HEK293 (cell line): ENCODE measurements at regions not wholly inside any gene's neighbourhood (a gene's known extent, or its start where the extent isn't known, plus 50 kb on each side); places are given as distances from the start of the nearest gene placed in this dataset.

ENCODE experiments used
- CTCF ChIA-PET: fragments of 350-600 bp; formaldehyde crosslinking; extraction: SDS; loops from one replicate; lab custom pipeline; 2021; ENCODE audit warnings: antibody characterized with exemption; lab: Yijun Ruan, JAX
- POLR2A ChIA-PET: fragments of 300-600 bp; formaldehyde crosslinking; extraction: SDS; loops from one replicate; lab custom pipeline; 2020; ENCODE audit warnings: antibody characterized with exemption, inconsistent platforms; lab: Yijun Ruan, JAX
- H3K27ac ChIP-seq: fragments of 200-500 bp; sonication (Bioruptor generic); 2 replicates; pipeline ENCODE4 v1.5.1; 2014; ENCODE audit warnings: low read depth, low read length, control low read depth, inconsistent platforms; ENCODE audit errors: extremely low read depth
- H3K36me3 ChIP-seq, 2 experiments: fragments of 200-500 bp in 1 of 2; sonication (Bioruptor generic) in 1 of 2; 1 replicate in 1 of 2; 2 replicates in 1 of 2; pipeline ENCODE4 v1.5.1; 2014 to 2017; ENCODE audit warnings: inconsistent platforms in 2 of 2, low read length in 2 of 2; ENCODE audit not compliant: control insufficient read depth in 2 of 2, insufficient read depth in 1 of 2
- H3K4me1 ChIP-seq: fragments of 200-500 bp; sonication (Bioruptor generic); 2 replicates; pipeline ENCODE4 v1.5.1; 2014; ENCODE audit warnings: mild to moderate bottlenecking, low read length, inconsistent platforms; ENCODE audit not compliant: control insufficient read depth, insufficient read depth
- H3K4me3 ChIP-seq: 2 replicates; pipeline ENCODE4 v1.5.1; 2011; ENCODE audit warnings: low read depth, mild to moderate bottlenecking, control low read depth, low read length, moderate library complexity
- H3K9me3 ChIP-seq: fragments of 200-500 bp; sonication (Bioruptor generic); 2 replicates; pipeline ENCODE4 v1.5.1; 2014; ENCODE audit warnings: low read depth, low read length, inconsistent platforms; ENCODE audit not compliant: control insufficient read depth, insufficient read depth
- EGR2 ChIP-seq: fragments of 450-650 bp; formaldehyde crosslinking; IDR thresholded peaks from 2 replicates; pipeline ENCODE4 v1.5.1; 2016; ENCODE audit warnings: low read depth, missing biosample characterization, missing genetic modification characterization
- FEZF1 ChIP-seq: fragments of 450-650 bp; formaldehyde crosslinking; IDR thresholded peaks from 2 replicates; pipeline ENCODE4 v1.5.1; 2016; ENCODE audit warnings: missing biosample characterization, missing genetic modification characterization
- GLIS1 ChIP-seq: fragments of 450-650 bp; formaldehyde crosslinking; IDR thresholded peaks from 2 replicates; pipeline ENCODE4 v1.5.1; 2016; ENCODE audit warnings: missing biosample characterization, missing genetic modification characterization
- GLIS2 ChIP-seq: fragments of 450-650 bp; formaldehyde crosslinking; IDR thresholded peaks from 2 replicates; pipeline ENCODE4 v1.5.1; 2016; ENCODE audit warnings: missing biosample characterization, missing genetic modification characterization
- OSR2 ChIP-seq: fragments of 450-650 bp; formaldehyde crosslinking; IDR thresholded peaks from 2 replicates; pipeline ENCODE4 v1.5.1; 2016; ENCODE audit warnings: missing biosample characterization, missing genetic modification characterization
- ZBTB17 ChIP-seq: fragments of 450-650 bp; formaldehyde crosslinking; IDR thresholded peaks from 2 replicates; pipeline ENCODE4 v1.5.1; 2016; ENCODE audit warnings: missing biosample characterization, missing genetic modification characterization
- ZFHX2 ChIP-seq: fragments of 450-650 bp; formaldehyde crosslinking; conservative IDR thresholded peaks from 2 replicates; pipeline ENCODE4 v1.5.1; 2016; ENCODE audit warnings: missing biosample characterization, missing genetic modification characterization
- ZFP3 ChIP-seq: fragments of 450-650 bp; formaldehyde crosslinking; IDR thresholded peaks from 2 replicates; pipeline ENCODE4 v1.5.1; 2016; ENCODE audit warnings: low read depth, missing biosample characterization, missing genetic modification characterization
- ZFP41 ChIP-seq: fragments of 450-650 bp; formaldehyde crosslinking; IDR thresholded peaks from 2 replicates; pipeline ENCODE4 v1.5.1; 2016; ENCODE audit warnings: missing biosample characterization, missing genetic modification characterization, borderline replicate concordance
- ZIC2 ChIP-seq: fragments of 450-650 bp; formaldehyde crosslinking; IDR thresholded peaks from 2 replicates; pipeline ENCODE4 v1.5.1; 2016; ENCODE audit warnings: missing biosample characterization, missing genetic modification characterization
- ZNF140 ChIP-seq: fragments of 450-650 bp; formaldehyde crosslinking; IDR thresholded peaks from 2 replicates; pipeline ENCODE4 v1.5.1; 2016; ENCODE audit warnings: missing biosample characterization, missing genetic modification characterization
- ZNF19 ChIP-seq: fragments of 450-650 bp; formaldehyde crosslinking; IDR thresholded peaks from 2 replicates; pipeline ENCODE4; 2016; ENCODE audit warnings: missing biosample characterization, missing genetic modification characterization, low read depth
- ZNF214 ChIP-seq: fragments of 450-650 bp; formaldehyde crosslinking; IDR thresholded peaks from 2 replicates; pipeline ENCODE4 v1.5.1; 2017; ENCODE audit warnings: missing biosample characterization, mild to moderate bottlenecking, missing genetic modification characterization, borderline replicate concordance
- ZNF398 ChIP-seq: fragments of 450-650 bp; formaldehyde crosslinking; IDR thresholded peaks from 2 replicates; pipeline ENCODE4 v1.5.1; 2017; ENCODE audit warnings: missing biosample characterization, missing genetic modification characterization
- ZNF530 ChIP-seq: fragments of 450-650 bp; formaldehyde crosslinking; IDR thresholded peaks from 2 replicates; pipeline ENCODE4 v1.5.1; 2016; ENCODE audit warnings: low read depth, missing biosample characterization, missing genetic modification characterization
- ZNF549 ChIP-seq: fragments of 450-650 bp; IDR thresholded peaks from 2 replicates; pipeline ENCODE4 v1.5.1; 2018; ENCODE audit warnings: missing biosample characterization, missing genetic modification characterization, mild to moderate bottlenecking, inconsistent platforms, moderate library complexity
- ZNF558 ChIP-seq: fragments of 450-650 bp; formaldehyde crosslinking; IDR thresholded peaks from 2 replicates; pipeline ENCODE4 v1.5.1; 2016; ENCODE audit warnings: missing biosample characterization, missing genetic modification characterization
- ZNF600 ChIP-seq: fragments of 450-650 bp; formaldehyde crosslinking; IDR thresholded peaks from 2 replicates; pipeline ENCODE4 v1.5.1; 2016; ENCODE audit warnings: missing biosample characterization, missing genetic modification characterization
- ZNF639 ChIP-seq: fragments of 450-650 bp; formaldehyde crosslinking; IDR thresholded peaks from 2 replicates; pipeline ENCODE4 v1.5.1; 2016; ENCODE audit warnings: missing biosample characterization, missing genetic modification characterization
- ZNF664 ChIP-seq: fragments of 450-650 bp; formaldehyde crosslinking; IDR thresholded peaks from 2 replicates; pipeline ENCODE4 v1.5.1; 2016; ENCODE audit warnings: missing biosample characterization, missing genetic modification characterization
- ZNF677 ChIP-seq: fragments of 450-650 bp; IDR thresholded peaks from 2 replicates; pipeline ENCODE4 v1.5.0; 2018; ENCODE audit warnings: missing biosample characterization, mild to moderate bottlenecking, missing genetic modification characterization, moderate library complexity
- TF ChIP-seq, protein P1 (sequence below): fragments of 450-650 bp; formaldehyde crosslinking; IDR thresholded peaks from 2 replicates; pipeline ENCODE4 v1.5.1; 2016; ENCODE audit warnings: missing biosample characterization, missing genetic modification characterization
- TF ChIP-seq, protein P2 (sequence below): fragments of 450-650 bp; formaldehyde crosslinking; IDR thresholded peaks from 2 replicates; pipeline ENCODE4 v1.5.1; 2016; ENCODE audit warnings: missing biosample characterization, missing genetic modification characterization, borderline replicate concordance

GRCh38 chr14:34078117-34078743, 127.4 kb upstream of the EGLN3 start:
- TF ChIP-seq ZNF639 (tag by site-specific recombination): no peak
- TF ChIP-seq ZNF530 (tag by site-specific recombination): no peak
- TF ChIP-seq ZNF558 (tag by site-specific recombination): no peak
- no peak for TF ChIP-seq ZNF549 (tag by site-specific recombination)
- TF ChIP-seq ZNF664 (tag by site-specific recombination): no peak
- peak; percentile 59 for TF ChIP-seq ZFHX2 (tag by site-specific recombination)
- no peak for TF ChIP-seq ZNF214 (tag by site-specific recombination)
- no peak for TF ChIP-seq ZNF19 (tag by site-specific recombination)
- TF ChIP-seq, protein P1, sequence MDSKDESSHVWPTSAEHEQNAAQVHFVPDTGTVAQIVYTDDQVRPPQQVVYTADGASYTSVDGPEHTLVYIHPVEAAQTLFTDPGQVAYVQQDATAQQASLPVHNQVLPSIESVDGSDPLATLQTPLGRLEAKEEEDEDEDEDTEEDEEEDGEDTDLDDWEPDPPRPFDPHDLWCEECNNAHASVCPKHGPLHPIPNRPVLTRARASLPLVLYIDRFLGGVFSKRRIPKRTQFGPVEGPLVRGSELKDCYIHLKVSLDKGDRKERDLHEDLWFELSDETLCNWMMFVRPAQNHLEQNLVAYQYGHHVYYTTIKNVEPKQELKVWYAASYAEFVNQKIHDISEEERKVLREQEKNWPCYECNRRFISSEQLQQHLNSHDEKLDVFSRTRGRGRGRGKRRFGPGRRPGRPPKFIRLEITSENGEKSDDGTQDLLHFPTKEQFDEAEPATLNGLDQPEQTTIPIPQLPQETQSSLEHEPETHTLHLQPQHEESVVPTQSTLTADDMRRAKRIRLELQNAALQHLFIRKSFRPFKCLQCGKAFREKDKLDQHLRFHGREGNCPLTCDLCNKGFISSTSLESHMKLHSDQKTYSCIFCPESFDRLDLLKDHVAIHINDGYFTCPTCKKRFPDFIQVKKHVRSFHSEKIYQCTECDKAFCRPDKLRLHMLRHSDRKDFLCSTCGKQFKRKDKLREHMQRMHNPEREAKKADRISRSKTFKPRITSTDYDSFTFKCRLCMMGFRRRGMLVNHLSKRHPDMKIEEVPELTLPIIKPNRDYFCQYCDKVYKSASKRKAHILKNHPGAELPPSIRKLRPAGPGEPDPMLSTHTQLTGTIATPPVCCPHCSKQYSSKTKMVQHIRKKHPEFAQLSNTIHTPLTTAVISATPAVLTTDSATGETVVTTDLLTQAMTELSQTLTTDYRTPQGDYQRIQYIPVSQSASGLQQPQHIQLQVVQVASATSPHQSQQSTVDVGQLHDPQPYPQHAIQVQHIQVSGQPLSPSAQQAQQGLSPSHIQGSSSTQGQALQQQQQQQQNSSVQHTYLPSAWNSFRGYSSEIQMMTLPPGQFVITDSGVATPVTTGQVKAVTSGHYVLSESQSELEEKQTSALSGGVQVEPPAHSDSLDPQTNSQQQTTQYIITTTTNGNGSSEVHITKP: peak; percentile 34; the same call in 1 of the 2 replicates
- peak; percentile 37; the same call in 1 of the 2 replicates for TF ChIP-seq EGR2 (tag by site-specific recombination)
- TF ChIP-seq ZNF677: no peak
- peak; percentile 67; the same call in 1 of the 2 replicates for TF ChIP-seq OSR2 (tag by site-specific recombination)
- TF ChIP-seq, protein P2, sequence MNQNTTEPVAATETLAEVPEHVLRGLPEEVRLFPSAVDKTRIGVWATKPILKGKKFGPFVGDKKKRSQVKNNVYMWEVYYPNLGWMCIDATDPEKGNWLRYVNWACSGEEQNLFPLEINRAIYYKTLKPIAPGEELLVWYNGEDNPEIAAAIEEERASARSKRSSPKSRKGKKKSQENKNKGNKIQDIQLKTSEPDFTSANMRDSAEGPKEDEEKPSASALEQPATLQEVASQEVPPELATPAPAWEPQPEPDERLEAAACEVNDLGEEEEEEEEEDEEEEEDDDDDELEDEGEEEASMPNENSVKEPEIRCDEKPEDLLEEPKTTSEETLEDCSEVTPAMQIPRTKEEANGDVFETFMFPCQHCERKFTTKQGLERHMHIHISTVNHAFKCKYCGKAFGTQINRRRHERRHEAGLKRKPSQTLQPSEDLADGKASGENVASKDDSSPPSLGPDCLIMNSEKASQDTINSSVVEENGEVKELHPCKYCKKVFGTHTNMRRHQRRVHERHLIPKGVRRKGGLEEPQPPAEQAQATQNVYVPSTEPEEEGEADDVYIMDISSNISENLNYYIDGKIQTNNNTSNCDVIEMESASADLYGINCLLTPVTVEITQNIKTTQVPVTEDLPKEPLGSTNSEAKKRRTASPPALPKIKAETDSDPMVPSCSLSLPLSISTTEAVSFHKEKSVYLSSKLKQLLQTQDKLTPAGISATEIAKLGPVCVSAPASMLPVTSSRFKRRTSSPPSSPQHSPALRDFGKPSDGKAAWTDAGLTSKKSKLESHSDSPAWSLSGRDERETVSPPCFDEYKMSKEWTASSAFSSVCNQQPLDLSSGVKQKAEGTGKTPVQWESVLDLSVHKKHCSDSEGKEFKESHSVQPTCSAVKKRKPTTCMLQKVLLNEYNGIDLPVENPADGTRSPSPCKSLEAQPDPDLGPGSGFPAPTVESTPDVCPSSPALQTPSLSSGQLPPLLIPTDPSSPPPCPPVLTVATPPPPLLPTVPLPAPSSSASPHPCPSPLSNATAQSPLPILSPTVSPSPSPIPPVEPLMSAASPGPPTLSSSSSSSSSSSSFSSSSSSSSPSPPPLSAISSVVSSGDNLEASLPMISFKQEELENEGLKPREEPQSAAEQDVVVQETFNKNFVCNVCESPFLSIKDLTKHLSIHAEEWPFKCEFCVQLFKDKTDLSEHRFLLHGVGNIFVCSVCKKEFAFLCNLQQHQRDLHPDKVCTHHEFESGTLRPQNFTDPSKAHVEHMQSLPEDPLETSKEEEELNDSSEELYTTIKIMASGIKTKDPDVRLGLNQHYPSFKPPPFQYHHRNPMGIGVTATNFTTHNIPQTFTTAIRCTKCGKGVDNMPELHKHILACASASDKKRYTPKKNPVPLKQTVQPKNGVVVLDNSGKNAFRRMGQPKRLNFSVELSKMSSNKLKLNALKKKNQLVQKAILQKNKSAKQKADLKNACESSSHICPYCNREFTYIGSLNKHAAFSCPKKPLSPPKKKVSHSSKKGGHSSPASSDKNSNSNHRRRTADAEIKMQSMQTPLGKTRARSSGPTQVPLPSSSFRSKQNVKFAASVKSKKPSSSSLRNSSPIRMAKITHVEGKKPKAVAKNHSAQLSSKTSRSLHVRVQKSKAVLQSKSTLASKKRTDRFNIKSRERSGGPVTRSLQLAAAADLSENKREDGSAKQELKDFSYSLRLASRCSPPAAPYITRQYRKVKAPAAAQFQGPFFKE (tag by site-specific recombination): no peak
- TF ChIP-seq GLIS2: no peak
- no peak for TF ChIP-seq ZNF140
- no peak for TF ChIP-seq GLIS1 (tag by site-specific recombination)
- 0 out of 2 replicates have a peak, but pooled peaks have one; percentile 13 for TF ChIP-seq ZNF398 (tag by site-specific recombination)
- TF ChIP-seq ZNF600 (tag by site-specific recombination): peak; percentile 45; the same call in 1 of the 2 replicates
- TF ChIP-seq FEZF1 (tag by site-specific recombination): 0 out of 2 replicates have a peak, but pooled peaks have one; percentile 21
- no peak for TF ChIP-seq ZFP3
- 0 out of 2 replicates have a peak, but pooled peaks have one; percentile 16 for TF ChIP-seq ZBTB17 (tag by site-specific recombination)
- no peak for TF ChIP-seq ZFP41
- peak; percentile 91 for TF ChIP-seq ZIC2 (tag by site-specific recombination)
- POLR2A ChIA-PET: no interaction called here
- Histone ChIP-seq H3K4me1 (peaks cover 15% of the 10 kb centered on the region), H3K4me3 (no peak overlapping the region), H3K9me3 (no peaks in the 10 kb centered on the region), H3K36me3 (no peaks in the 10 kb centered on the region), H3K27ac (no peak overlapping the region)
- CTCF ChIA-PET: no interaction called here
